Neural cell (in vitro differentiated cells): ENCODE measurements at regions not wholly inside any gene's neighbourhood (a gene's known extent, or its start where the extent isn't known, plus 50 kb on each side); places are given as distances from the start of the nearest gene placed in this dataset.

ENCODE experiments used
- H2AFZ ChIP-seq: fragments of 200-600, 300-800 bp; sonication (generic), shearing (Covaris generic); 2 replicates; pipeline ENCODE4 v1.6.0; 2014; ENCODE audit warnings: low read depth, mild to moderate bottlenecking, antibody characterized with exemption, low read length, moderate library complexity
- H3F3A ChIP-seq: fragments of 200-600 bp; shearing (Covaris generic); 2 replicates; pipeline ENCODE4 v1.6.1; 2016; ENCODE audit warnings: mild to moderate bottlenecking, moderate library complexity, mixed read lengths, antibody characterized with exemption, low read length; ENCODE audit not compliant: insufficient read depth, poor library complexity, severe bottlenecking
- H3K27ac ChIP-seq: fragments of 200-600, 300-800 bp; sonication (generic), shearing (Covaris generic); 2 replicates; pipeline ENCODE4 v1.5.1; 2014; ENCODE audit warnings: mild to moderate bottlenecking, low read length, moderate library complexity
- H3K27me3 ChIP-seq: fragments of 300-800, 200-600 bp; sonication (generic), shearing (Covaris generic); 2 replicates; pipeline ENCODE4 v1.6.0; 2014; ENCODE audit warnings: mild to moderate bottlenecking, low read depth, low read length, moderate library complexity; ENCODE audit not compliant: insufficient read depth
- H3K36me3 ChIP-seq: fragments of 300-800, 200-600 bp; sonication (generic), shearing (Covaris generic); 2 replicates; pipeline ENCODE4 v1.5.1; 2014; ENCODE audit warnings: mild to moderate bottlenecking, antibody characterized with exemption, low read length, moderate library complexity; ENCODE audit not compliant: insufficient read depth
- H3K4me2 ChIP-seq: fragments of 300-800, 200-600 bp; sonication (generic), shearing (Covaris generic); 2 replicates; pipeline ENCODE4 v1.6.0; 2014; ENCODE audit warnings: mild to moderate bottlenecking, low read length
- H3K4me3 ChIP-seq: fragments of 300-800, 200-600 bp; sonication (generic), shearing (Covaris generic); 2 replicates; pipeline ENCODE4 v1.5.1; 2014; ENCODE audit warnings: mild to moderate bottlenecking, low read length, moderate library complexity
- H3K79me2 ChIP-seq: fragments of 200-600 bp; shearing (Covaris generic); replicated peaks from 2 replicates; pipeline ENCODE4 v1.6.0; 2014; ENCODE audit warnings: mild to moderate bottlenecking, low read length, moderate library complexity; ENCODE audit not compliant: insufficient read depth
- H3K9ac ChIP-seq: fragments of 300-800, 200-600 bp; sonication (generic), shearing (Covaris generic); 2 replicates; pipeline ENCODE4 v1.6.1; 2016; ENCODE audit warnings: mild to moderate bottlenecking, low read length, mixed read lengths
- H3K9me2 ChIP-seq: fragments of 200-600 bp; shearing (Covaris generic); 2 replicates; pipeline ENCODE4 v1.6.1; 2016; ENCODE audit warnings: mild to moderate bottlenecking, low read length, mixed read lengths; ENCODE audit not compliant: insufficient read depth
- H3K9me3 ChIP-seq: fragments of 200-600, 300-800 bp; sonication (generic), shearing (Covaris generic); 2 replicates; pipeline ENCODE4 v1.6.1; 2016; ENCODE audit warnings: mild to moderate bottlenecking, mixed run types, low read length, moderate library complexity, mixed read lengths
- H4K20me1 ChIP-seq: fragments of 200-600 bp; shearing (Covaris generic); 2 replicates; pipeline ENCODE4 v1.6.1; 2016; ENCODE audit warnings: mild to moderate bottlenecking, mixed run types; ENCODE audit not compliant: insufficient read depth
- CTCF ChIP-seq: fragments of 450-650 bp; IDR thresholded peaks from 2 replicates; pipeline ENCODE4 v1.5.1; 2014; ENCODE audit warnings: antibody characterized with exemption, mild to moderate bottlenecking, moderate library complexity; ENCODE audit not compliant: poor library complexity, severe bottlenecking
- EP300 ChIP-seq: fragments of 450-650 bp; conservative IDR thresholded peaks from 2 replicates; pipeline ENCODE4 v1.6.1; 2014; ENCODE audit warnings: antibody characterized with exemption, mild to moderate bottlenecking, moderate library complexity; ENCODE audit not compliant: poor library complexity, severe bottlenecking
- EZH2 ChIP-seq: fragments of 200-600, 300-800 bp; shearing (Covaris generic), sonication (generic); IDR thresholded peaks from 2 replicates; pipeline ENCODE4 v1.6.1; 2014; ENCODE audit warnings: antibody characterized with exemption, low read length, borderline replicate concordance, mild to moderate bottlenecking; ENCODE audit not compliant: insufficient read depth, poor library complexity, severe bottlenecking
- MXI1 ChIP-seq: fragments of 450-650 bp; conservative IDR thresholded peaks from 2 replicates; pipeline ENCODE4 v1.6.1; 2014; ENCODE audit warnings: antibody characterized with exemption, mild to moderate bottlenecking; ENCODE audit not compliant: poor library complexity, severe bottlenecking
- POLR2AphosphoS5 ChIP-seq: IDR thresholded peaks from 2 replicates; pipeline ENCODE4 v1.6.1; 2012
- RAD21 ChIP-seq: fragments of 450-650 bp; conservative IDR thresholded peaks from 2 replicates; pipeline ENCODE4 v1.6.1; 2014; ENCODE audit warnings: antibody characterized with exemption, mild to moderate bottlenecking, moderate library complexity
- REST ChIP-seq: IDR thresholded peaks from 2 replicates; pipeline ENCODE4 v1.6.1; 2012; ENCODE audit warnings: borderline replicate concordance
- SMC3 ChIP-seq: fragments of 450-650 bp; conservative IDR thresholded peaks from 2 replicates; pipeline ENCODE4 v1.6.1; 2014; ENCODE audit warnings: antibody characterized with exemption, mild to moderate bottlenecking, moderate library complexity; ENCODE audit not compliant: poor library complexity
- TAF1 ChIP-seq: IDR thresholded peaks from 2 replicates; pipeline ENCODE4 v1.6.1; 2012; ENCODE audit warnings: low read depth

- no peaks in the 10 kb centered on the region for H3K36me3 ChIP-seq
- H3K9me2 ChIP-seq = no peaks in the 10 kb centered on the region
- H3K4me3 ChIP-seq = no peak overlapping the region
- no peak overlapping the region for H3K27ac ChIP-seq
- H3F3A ChIP-seq = no peaks in the 10 kb centered on the region
- H3K4me2 ChIP-seq = no peak overlapping the region
- no peak overlapping the region for H2AFZ ChIP-seq
- H4K20me1 ChIP-seq = no peaks in the 10 kb centered on the region
- no peaks in the 10 kb centered on the region for H3K79me2 ChIP-seq
- TF ChIP-seq RAD21 (no peak), CTCF (no peak), POLR2AphosphoS5 (no peak), MXI1 (no peak), EP300 (no peak), EZH2 (no peak), SMC3 (no peak), TAF1 (no peak), REST (no peak)
- H3K9me3 ChIP-seq = no peaks in the 10 kb centered on the region
- no peaks in the 10 kb centered on the region for H3K27me3 ChIP-seq
- H3K9ac ChIP-seq = no peak overlapping the region
These were observed 1062.7 kb downstream of the DSC3 start for GRCh38 chr18:29979881-29980280.

- Histone ChIP-seq H3K36me3 (no peaks in the 10 kb centered on the region), H3K27me3 (no peaks in the 10 kb centered on the region), H3K9ac (no peak overlapping the region), H3K79me2 (no peaks in the 10 kb centered on the region), H3K9me3 (no peaks in the 10 kb centered on the region), H3K4me2 (no peak overlapping the region), H3K27ac (no peak overlapping the region), H3K4me3 (no peak overlapping the region), H3F3A (no peaks in the 10 kb centered on the region), H2AFZ (no peak overlapping the region), H3K9me2 (no peaks in the 10 kb centered on the region), H4K20me1 (no peaks in the 10 kb centered on the region)
- TF ChIP-seq REST = no peak
- TF ChIP-seq MXI1 = no peak
- TF ChIP-seq POLR2AphosphoS5 = no peak
- TF ChIP-seq RAD21 = no peak
- no peak for TF ChIP-seq EZH2
- TF ChIP-seq EP300 = no peak
- TF ChIP-seq CTCF = no peak
- TF ChIP-seq SMC3 = no peak
- TF ChIP-seq TAF1 = no peak
These were observed 1072.7 kb downstream of the DSC3 start for GRCh38 chr18:29969876-29970275.
